OCI-LY1 (cell line): ENCODE measurements at regions not wholly inside any gene's neighbourhood (a gene's known extent, or its start where the extent isn't known, plus 50 kb on each side); places are given as distances from the start of the nearest gene placed in this dataset.

Experiments
- H2AFZ ChIP-seq: fragments of 200-600 bp; sonication (generic), shearing (Covaris generic); 2 replicates; pipeline ENCODE4 v1.6.0; 2014; ENCODE audit warnings: antibody characterized with exemption, mild to moderate bottlenecking, low read length
- H3F3A ChIP-seq: fragments of 200-600 bp; sonication (generic), shearing (Covaris generic); 2 replicates; pipeline ENCODE4 v1.6.0; 2014; ENCODE audit warnings: mild to moderate bottlenecking, antibody characterized with exemption, low read length, moderate library complexity; ENCODE audit not compliant: insufficient read depth
- H3K27ac ChIP-seq: fragments of 200-600 bp; sonication (generic); 2 replicates; pipeline ENCODE4 v1.5.1; 2014; ENCODE audit warnings: low read length, mixed run types, mild to moderate bottlenecking, low read depth; ENCODE audit not compliant: poor library complexity, severe bottlenecking
- H3K27me3 ChIP-seq: fragments of 200-600 bp; sonication (generic); 2 replicates; pipeline ENCODE4 v1.6.0; 2014; ENCODE audit warnings: antibody characterized with exemption, mild to moderate bottlenecking, low read length, moderate library complexity; ENCODE audit not compliant: insufficient read depth
- H3K36me3 ChIP-seq: fragments of 200-600 bp; sonication (generic); 2 replicates; pipeline ENCODE4 v1.6.1; 2014; ENCODE audit warnings: mild to moderate bottlenecking, antibody characterized with exemption, low read length, moderate library complexity, mixed read lengths; ENCODE audit not compliant: insufficient read depth
- H3K4me1 ChIP-seq: fragments of 200-600 bp; sonication (generic); 2 replicates; pipeline ENCODE4 v1.5.1; 2014; ENCODE audit warnings: mild to moderate bottlenecking, low read length, moderate library complexity; ENCODE audit not compliant: insufficient read depth, severe bottlenecking
- H3K4me2 ChIP-seq: fragments of 200-600 bp; sonication (generic), shearing (Covaris generic); 2 replicates; pipeline ENCODE4 v1.6.1; 2014; ENCODE audit warnings: low read length
- H3K4me3 ChIP-seq: fragments of 200-600 bp; sonication (generic); 2 replicates; pipeline ENCODE4 v1.5.1; 2014; ENCODE audit warnings: low read length, low read depth, mild to moderate bottlenecking, mixed read lengths; ENCODE audit not compliant: poor library complexity, severe bottlenecking
- H3K79me2 ChIP-seq: fragments of 200-600 bp; shearing (Covaris generic); 2 replicates; pipeline ENCODE4 v1.6.1; 2016; ENCODE audit warnings: mixed run types, low read length, mixed read lengths; ENCODE audit not compliant: insufficient read depth
- H3K9ac ChIP-seq: fragments of 200-600 bp; sonication (generic), shearing (Covaris generic); 2 replicates; pipeline ENCODE4 v1.6.1; 2014; ENCODE audit warnings: mild to moderate bottlenecking, low read length, mixed read lengths
- H3K9me2 ChIP-seq: fragments of 200-600 bp; sonication (generic), shearing (Covaris generic); 2 replicates; pipeline ENCODE4 v1.6.1; 2014; ENCODE audit warnings: low read depth, mild to moderate bottlenecking, low read length, mixed read lengths
- H3K9me3 ChIP-seq: fragments of 200-600 bp; shearing (Covaris generic); 2 replicates; pipeline ENCODE4 v1.6.1; 2014; ENCODE audit warnings: low read length, mixed read lengths
- H4K20me1 ChIP-seq: fragments of 200-600 bp; sonication (generic), shearing (Covaris generic); 2 replicates; pipeline ENCODE4 v1.6.0; 2016; ENCODE audit warnings: mild to moderate bottlenecking, low read length; ENCODE audit not compliant: insufficient read depth
- EZH2 ChIP-seq: fragments of 200-600 bp; sonication (generic), shearing (Covaris generic); IDR thresholded peaks from 2 replicates; pipeline ENCODE4 v1.8.0; 2017; ENCODE audit warnings: borderline replicate concordance, mixed run types, mild to moderate bottlenecking, antibody characterized with exemption, low read length, moderate library complexity, mixed read lengths
- TF ChIP-seq, protein P1 (sequence below): fragments of 200-600 bp; sonication (generic), shearing (Covaris generic); IDR thresholded peaks from 2 replicates; pipeline ENCODE4 v1.5.1; 2017; ENCODE audit warnings: mild to moderate bottlenecking, antibody characterized with exemption, low read length, moderate library complexity, mixed read lengths

GRCh38 chr6:163707387-163708355 is 293.2 kb downstream of the QKI start:
- Histone ChIP-seq H3K9ac (peak overlapping the region; percentile 14; the same call in 1 of the 2 replicates), H3K27me3 (no peaks in the 10 kb centered on the region), H3K4me2 (peak overlapping the region; percentile 50), H3K79me2 (no peaks in the 10 kb centered on the region), H3K4me1 (peaks cover 79% of the 10 kb centered on the region), H2AFZ (no peak overlapping the region), H4K20me1 (no peaks in the 10 kb centered on the region), H3K9me3 (no peaks in the 10 kb centered on the region), H3K27ac (peak overlapping the region; percentile 80), H3K4me3 (no peak overlapping the region), H3K36me3 (no peaks in the 10 kb centered on the region), H3F3A (peaks cover 10% of the 10 kb centered on the region; the same call in 1 of the 2 replicates), H3K9me2 (no peaks in the 10 kb centered on the region)
- no peak for TF ChIP-seq EZH2
- TF ChIP-seq, protein P1, sequence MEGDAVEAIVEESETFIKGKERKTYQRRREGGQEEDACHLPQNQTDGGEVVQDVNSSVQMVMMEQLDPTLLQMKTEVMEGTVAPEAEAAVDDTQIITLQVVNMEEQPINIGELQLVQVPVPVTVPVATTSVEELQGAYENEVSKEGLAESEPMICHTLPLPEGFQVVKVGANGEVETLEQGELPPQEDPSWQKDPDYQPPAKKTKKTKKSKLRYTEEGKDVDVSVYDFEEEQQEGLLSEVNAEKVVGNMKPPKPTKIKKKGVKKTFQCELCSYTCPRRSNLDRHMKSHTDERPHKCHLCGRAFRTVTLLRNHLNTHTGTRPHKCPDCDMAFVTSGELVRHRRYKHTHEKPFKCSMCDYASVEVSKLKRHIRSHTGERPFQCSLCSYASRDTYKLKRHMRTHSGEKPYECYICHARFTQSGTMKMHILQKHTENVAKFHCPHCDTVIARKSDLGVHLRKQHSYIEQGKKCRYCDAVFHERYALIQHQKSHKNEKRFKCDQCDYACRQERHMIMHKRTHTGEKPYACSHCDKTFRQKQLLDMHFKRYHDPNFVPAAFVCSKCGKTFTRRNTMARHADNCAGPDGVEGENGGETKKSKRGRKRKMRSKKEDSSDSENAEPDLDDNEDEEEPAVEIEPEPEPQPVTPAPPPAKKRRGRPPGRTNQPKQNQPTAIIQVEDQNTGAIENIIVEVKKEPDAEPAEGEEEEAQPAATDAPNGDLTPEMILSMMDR, result peak; percentile 40

DNA sequence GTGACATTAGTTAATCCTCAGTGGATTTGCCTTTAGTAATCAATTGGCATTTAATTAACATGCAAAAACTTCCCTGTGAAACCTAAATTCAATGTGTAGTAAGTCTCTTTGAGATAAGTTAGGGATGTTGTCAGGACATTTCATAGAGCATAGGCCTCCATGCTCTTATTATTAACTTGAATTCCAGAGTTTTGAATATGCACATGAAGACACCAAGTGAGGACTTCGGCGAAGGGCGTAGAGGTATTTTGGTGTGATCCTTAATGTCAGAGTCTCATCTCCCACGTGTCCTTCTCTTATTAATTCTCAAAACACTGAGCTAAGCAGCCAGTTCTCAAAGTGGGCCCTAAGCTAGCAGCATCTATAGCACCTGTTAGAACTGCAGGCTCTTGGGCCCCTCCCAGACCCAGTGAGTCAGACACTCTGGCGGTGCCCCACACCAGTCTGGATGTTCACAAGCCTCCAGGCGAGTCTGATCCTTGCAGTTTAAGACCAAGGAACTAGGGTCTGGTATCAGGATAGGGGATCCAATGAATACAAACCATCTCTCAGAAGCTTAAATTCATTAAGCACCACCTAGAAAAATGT is 292.1 kb downstream of the QKI start:
- no peaks in the 10 kb centered on the region for H3K36me3 ChIP-seq
- H3K27ac ChIP-seq, result peak overlapping the region; percentile 80
- no peaks in the 10 kb centered on the region for H3K9me3 ChIP-seq
- H4K20me1 ChIP-seq, result no peaks in the 10 kb centered on the region
- H2AFZ ChIP-seq, result no peak overlapping the region
- peak overlapping the region; percentile 14; the same call in 1 of the 2 replicates for H3K9ac ChIP-seq
- peaks cover 10% of the 10 kb centered on the region; the same call in 1 of the 2 replicates for H3F3A ChIP-seq
- H3K27me3 ChIP-seq, result no peaks in the 10 kb centered on the region
- no peaks in the 10 kb centered on the region for H3K9me2 ChIP-seq
- TF ChIP-seq EZH2, result no peak
- TF ChIP-seq, protein P1, result no peak
- peak overlapping the region; percentile 50 for H3K4me2 ChIP-seq
- H3K4me1 ChIP-seq, result peaks cover 72% of the 10 kb centered on the region
- H3K4me3 ChIP-seq, result no peak overlapping the region
- H3K79me2 ChIP-seq, result no peaks in the 10 kb centered on the region

DNA sequence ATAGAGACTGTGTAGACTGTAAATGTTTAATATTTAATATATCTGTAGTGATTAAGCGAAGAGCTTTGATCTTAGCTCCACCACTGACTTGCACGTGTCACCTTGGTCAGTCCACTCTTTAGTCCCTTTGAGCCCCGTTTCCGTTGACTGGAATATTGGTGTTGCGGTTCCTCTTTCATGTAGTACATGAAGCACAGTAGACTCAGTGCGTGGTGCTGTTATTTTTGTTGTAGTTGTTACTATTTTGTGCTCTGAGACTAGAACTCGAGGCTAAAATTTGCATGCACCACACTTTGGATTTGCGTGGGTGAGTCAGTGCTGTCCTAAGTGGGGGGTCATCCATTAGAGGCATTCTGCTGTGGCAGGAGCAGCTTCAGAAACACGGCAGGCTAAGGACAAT is 291.4 kb downstream of the QKI start:
- no peaks in the 10 kb centered on the region for H3K79me2 ChIP-seq
- H3K4me3 ChIP-seq, result no peak overlapping the region
- H3K27me3 ChIP-seq, result no peaks in the 10 kb centered on the region
- H3K4me1 ChIP-seq, result peaks cover 66% of the 10 kb centered on the region
- H3K36me3 ChIP-seq, result no peaks in the 10 kb centered on the region
- H3K4me2 ChIP-seq, result peak overlapping the region; percentile 37
- H3K9me2 ChIP-seq, result no peaks in the 10 kb centered on the region
- H3K9ac ChIP-seq, result 0 out of 2 replicates have a peak overlapping the region, but pooled peaks have one; percentile 14
- no peak for TF ChIP-seq EZH2
- TF ChIP-seq, protein P1, result no peak
- H3K9me3 ChIP-seq, result no peaks in the 10 kb centered on the region
- peak overlapping the region; percentile 80 for H3K27ac ChIP-seq
- H3F3A ChIP-seq, result peaks cover 10% of the 10 kb centered on the region; the same call in 1 of the 2 replicates
- H4K20me1 ChIP-seq, result no peaks in the 10 kb centered on the region
- no peak overlapping the region for H2AFZ ChIP-seq
